Inflammatory macrophage (primary cell): ENCODE measurements at regions not wholly inside any gene's neighbourhood (a gene's known extent, or its start where the extent isn't known, plus 50 kb on each side); places are given as distances from the start of the nearest gene placed in this dataset.

Experiments used
- DNase-seq, 2 donors: peaks; one replicate each; pipeline ENCODE4 v3.0.0-alpha.2; 2020 to 2022

DNA sequence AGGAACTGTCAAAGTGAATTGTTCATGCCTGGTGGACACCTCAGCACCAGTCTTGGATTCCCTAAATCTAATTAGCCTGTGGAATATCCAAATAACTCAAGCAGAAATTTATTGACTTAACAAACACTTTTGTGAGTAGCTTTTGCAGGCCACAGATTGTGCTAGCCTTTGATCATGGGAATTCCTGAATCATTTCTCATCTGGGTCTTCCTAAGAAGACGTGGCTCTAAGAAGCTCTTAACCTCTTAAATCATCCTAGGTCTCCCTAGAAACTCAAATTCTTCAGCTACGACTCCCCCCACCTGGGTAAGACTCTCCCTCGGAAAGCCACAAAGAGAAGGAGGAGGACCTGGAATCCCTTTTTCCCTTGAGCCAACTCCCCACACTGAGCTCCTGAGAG lies 53.8 kb upstream of the PSEN2 start:
- DNase-seq: no peak

- no peak for DNase-seq
These were observed 55.5 kb upstream of the PSEN2 start for GRCh38 chr1:226814751-226815537.

DNA sequence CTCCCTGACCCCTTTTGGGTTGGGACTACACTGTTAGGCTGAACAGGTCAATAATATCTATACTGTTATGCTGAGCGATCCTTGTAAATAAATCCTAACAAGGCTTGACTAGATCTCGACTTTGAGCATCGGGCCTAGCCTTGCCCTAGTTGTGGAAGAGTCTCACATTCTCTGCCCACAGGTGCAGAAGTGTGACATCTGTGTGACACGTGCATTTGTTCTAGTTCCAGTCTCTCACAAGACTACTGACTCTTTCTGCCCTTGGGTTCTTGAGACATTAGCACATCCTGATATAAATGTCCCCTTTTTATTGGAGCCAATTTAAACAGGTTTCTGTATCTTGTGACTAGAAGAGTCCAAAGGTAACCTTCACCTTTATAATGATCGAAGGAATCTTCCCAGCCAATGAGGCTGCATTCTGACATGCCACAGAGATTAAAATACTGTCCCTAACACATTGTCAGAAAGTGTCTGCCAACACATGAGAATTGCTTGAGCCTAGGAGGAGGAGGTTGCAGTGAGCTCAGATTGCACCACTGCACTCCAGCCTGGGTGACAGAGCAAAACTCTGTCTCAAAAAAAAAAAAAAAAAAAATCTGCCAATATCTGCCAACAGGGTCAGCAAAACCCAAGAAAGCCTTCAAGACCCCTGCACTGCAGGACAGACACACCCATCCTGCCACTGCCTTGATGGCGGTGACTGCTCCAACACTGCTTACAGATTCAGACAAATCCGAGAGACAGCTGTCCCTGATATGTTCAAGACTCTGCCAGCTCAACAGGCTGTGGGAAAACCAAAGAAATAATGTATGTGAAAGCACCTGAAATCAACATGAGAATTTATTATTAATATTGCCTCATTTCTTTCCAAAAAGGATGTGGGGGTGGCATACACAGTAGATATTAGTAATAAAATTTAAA lies 56.5 kb upstream of the PSEN2 start:
- DNase-seq: no peak

DNA sequence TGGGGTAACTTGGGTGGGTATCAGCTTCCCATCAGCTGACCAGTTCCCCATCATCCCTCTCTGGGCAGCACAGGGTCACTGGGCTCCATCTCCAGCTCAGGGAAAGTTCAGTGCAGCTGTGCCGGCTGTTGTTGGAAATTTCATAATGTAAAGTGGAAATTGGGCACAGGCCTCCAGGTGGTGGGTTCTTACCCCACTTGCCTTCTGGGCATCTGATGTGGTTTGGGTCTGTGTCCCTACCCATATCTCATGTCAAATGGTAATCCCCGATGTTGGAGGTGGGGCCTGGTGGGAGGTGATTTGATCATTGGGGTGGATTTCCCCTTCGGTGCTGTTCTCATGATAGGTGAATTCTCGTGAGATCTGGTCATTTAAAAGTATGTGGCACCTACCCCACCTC lies 59.7 kb upstream of the PSEN2 start:
- DNase-seq: no peak

DNA sequence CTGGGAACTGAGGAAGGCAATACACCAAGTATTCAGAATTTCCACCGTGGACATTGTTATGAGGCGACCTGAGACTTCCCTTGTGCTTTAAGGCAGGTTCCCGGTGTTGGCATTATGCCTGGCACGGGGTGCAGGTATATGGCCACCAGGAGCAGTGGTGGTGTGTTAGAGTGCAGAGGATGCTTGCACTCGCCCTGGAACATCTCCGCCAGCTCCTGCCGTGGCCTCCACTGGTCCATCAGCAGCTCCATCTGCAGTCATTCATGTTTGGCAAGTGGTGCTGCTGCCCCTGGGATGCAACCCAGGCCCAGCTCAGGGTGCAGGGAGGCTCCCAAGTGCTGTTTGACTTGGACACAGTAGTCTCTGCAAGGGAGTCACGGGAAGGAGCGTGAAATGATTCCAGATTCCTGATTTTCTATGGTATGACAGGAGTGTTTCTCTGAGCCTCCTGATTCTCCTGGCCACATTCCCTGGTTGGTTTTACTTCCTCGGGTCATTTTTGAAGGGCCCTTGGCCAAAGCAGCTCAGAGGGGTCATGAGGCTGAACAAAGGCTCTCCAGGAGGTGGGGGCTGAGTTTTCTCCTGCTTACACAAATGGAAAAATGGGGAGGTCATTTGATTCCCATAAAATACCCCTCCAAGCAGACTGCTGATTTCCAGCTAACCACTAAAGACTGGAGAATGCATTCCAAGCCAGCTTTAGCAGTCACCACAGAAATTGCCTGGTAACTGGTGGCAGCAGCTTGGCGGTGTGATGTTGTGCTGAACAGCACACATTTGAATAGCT lies 60.4 kb upstream of the PSEN2 start:
- DNase-seq: no peak

- DNase-seq: no peak
These were observed 61.9 kb upstream of the PSEN2 start for GRCh38 chr1:226808501-226808900.

DNA sequence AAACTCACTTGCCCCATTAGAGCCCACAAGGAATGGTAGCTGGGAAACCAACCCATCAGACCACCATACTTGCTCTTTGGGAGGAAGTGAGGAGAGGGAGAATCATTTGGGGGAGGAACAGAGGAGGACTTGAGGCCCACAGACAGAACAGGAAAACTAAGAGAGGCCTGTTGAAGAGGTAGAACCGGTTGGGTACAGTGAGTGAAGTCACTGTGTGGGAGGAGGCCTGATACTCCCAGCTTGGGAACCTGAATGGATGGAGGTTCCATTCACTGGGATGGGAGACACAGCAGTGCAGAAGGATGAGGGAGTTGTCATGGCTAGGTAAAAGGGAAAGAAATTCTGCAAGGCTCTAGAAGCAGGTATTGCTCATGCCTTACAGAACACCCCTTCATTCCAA lies 63.4 kb upstream of the PSEN2 start:
- no peak for DNase-seq

GRCh38 chr1:226804907-226805759 lies 65.3 kb upstream of the PSEN2 start:
- no peak for DNase-seq

DNA sequence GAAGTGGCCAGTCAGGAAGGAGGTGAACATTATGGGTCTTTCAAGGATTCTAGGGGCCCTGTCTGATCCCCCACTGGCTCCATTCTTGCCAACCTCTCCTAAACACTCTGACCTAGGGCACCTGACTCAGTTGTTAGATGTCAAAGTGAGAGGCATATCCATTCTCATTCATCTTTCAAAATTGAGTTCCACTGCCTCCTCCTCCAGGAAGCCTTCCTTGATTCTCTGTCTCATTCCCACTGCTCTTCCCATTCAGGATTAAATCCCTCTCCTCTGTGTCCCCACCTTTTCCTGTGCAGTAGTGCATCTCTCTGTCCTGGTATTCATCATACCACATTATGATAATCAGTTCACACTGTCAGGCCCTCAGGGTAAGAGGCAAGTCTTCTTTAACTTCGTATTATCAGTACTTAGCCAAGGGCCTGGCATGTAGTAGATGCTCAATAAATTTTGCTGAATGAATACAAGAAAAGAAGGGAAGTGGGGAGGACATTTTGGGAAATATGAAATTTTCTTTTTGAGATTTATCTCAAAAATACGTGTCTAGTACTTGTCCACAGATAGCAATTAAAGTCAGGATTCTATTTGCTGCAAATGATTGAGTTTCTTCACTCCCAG lies 61.8 kb upstream of the ITPKB start:
- no peak for DNase-seq

DNA sequence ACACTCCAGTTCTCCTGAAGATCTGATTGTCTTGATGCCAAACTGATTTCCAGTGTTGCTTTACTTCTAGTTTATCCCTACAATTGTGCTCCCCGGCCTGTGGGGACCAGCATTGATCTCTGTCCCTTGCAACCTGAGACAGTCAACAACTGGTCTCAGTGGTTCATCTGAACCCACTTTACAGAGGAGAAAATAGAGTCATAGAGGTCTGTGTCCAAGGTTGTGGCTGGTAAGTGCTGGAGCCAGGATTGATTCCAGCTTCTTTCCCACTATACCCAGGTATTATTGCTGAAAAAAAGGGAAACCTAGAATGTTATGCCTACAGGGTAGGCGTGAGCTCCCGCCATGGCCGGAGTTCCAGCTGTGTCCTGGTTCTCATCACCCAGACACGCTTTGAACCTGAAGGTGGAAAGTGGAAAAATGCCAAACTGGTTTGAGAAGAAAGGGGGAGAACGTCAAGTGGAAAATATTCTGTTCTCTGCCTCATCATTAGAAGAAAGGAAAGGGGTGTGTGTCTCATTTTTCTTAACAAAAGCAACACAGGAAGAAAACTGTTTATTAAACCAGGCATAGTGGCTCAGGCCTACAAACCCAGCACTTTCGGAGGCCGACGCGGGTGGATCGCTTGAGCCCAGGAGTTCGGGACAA lies 60.7 kb upstream of the ITPKB start:
- no peak for DNase-seq

GRCh38 chr1:226798427-226799411 lies 59.6 kb upstream of the ITPKB start:
- DNase-seq: peak; percentile 20 to 54

GRCh38 chr1:226797151-226797550 lies 58.1 kb upstream of the ITPKB start:
- no peak for DNase-seq

DNA sequence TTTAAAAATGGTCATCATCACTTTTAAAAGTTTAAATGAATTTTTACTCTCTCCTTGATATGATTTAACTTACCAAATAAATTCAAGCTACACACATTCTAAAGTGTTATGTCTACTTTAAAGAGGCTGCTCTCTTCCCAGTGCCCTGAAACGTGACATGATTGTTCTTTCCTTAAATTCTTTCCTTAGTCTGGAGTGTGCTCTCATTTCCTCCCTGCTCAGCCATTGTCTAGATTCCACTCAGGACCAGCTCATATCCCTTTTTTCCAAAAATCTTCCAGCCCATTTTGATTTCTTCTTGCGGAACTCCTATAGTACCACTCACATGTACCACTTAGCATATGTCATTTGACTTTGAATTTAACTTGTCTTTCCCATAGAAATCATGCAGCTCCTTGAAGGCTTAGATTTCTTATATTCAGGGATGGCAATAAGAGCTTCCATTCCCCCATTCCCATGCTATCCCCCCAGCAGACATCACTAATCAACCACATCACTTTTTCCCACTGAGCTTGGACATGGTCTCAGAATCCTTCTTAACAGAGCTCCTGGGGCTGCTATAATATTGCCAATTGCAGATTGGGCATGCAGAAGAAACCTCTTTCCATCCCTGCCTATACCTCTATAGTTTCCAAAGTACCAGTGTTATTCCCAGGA lies 54.7 kb upstream of the ITPKB start:
- no peak for DNase-seq

DNA sequence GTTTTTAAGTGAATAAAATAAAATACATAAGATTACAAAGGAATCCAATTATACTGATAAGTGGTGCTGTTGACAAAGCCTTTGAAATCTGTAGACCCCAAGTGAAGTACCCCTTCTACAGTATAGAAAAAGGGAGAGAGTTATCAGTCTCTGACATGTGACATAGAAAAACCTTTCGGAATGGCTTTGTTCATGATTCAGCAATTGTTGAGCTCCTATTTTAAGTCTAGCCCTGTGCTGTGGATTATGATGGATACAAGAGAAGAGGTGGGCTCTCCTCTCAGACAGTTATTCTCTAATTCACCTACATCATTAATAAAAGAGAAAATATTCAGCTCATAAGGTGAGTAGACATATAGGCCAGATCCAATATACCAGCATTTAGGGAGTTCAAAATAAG lies 53.3 kb upstream of the ITPKB start:
- no peak for DNase-seq

DNA sequence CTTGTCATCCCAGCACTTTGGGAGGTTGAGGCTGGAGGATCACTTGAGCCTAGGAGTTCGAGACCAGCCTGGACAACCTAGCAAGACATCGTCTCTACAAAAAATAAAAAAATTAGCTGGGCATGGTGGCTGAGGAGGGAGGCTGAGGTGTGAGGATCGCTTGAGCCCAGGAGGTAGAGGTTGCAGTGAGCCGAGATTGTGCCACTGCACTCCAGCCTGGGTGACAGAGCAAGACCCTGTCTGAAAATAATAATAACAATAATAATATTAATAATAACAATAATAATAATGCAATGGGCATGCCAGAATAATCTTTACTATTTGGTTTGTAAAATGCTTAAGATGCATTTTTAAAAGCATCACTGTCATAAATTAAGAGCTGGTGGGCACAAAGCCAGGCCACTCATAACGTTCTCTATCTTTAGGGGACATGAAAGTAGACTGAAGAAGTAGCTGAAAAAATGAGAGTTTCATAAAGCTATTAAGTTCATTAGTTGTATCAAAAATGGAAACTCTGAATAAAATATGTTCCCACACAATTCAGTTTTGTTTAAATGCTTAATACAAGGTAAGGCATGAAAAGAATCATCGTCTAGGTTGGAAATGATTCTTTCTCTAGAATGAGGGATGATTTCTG lies 51.6 kb upstream of the ITPKB start:
- no peak for DNase-seq

DNA sequence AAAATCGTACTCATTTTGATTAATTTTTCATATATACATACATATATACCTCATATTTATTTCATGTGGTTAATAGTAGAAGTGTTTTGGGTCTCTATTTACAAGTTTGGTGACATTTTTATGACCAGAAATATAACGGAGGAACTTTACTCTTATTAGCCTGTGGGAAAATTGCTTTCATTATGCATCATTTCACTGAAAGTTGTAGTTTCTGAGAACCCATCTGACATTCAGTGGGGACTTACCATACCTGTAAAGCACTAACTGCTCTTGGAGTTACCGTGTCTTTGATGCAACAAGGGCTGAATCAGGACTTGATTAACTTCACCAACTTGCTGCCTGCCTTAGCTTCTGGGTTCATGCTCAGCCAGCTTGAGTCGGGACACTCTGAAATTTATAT lies 49.9 kb upstream of the ITPKB start:
- no peak for DNase-seq
